Natural killer cell (primary cell): ENCODE measurements at regions not wholly inside any gene's neighbourhood (a gene's known extent, or its start where the extent isn't known, plus 50 kb on each side); places are given as distances from the start of the nearest gene placed in this dataset.

ENCODE experiments used
- ATAC-seq, 3 donors: fragments of 150-1000 bp in 2 of 3; fragments of 200-7000 bp in 1 of 3; cut with Tn5 transposase; 1 replicate in 1 of 3; 2 replicates in 2 of 3; pipeline ENCODE4 v1.10.0; 2021; ENCODE audit warnings: mild to moderate bottlenecking in 2 of 3, moderate library complexity in 2 of 3
- DNase-seq, 2 donors: peaks; one replicate each; pipeline versions ENCODE4 v3.0.0 to v3.0.0-alpha.2; 2013 to 2021; ENCODE audit warnings: mixed read lengths in 1 of 2
- H3K27ac ChIP-seq: one replicate; pipeline ENCODE4 v1.5.1; 2013; ENCODE audit warnings: mild to moderate bottlenecking, low read length
- H3K27me3 ChIP-seq: one replicate; pipeline ENCODE4 v1.6.1; 2013; ENCODE audit warnings: low read length; ENCODE audit not compliant: control insufficient read depth, insufficient read depth
- H3K36me3 ChIP-seq: one replicate; pipeline ENCODE4 v1.6.1; 2013; ENCODE audit warnings: low read length; ENCODE audit not compliant: control insufficient read depth, insufficient read depth
- H3K4me1 ChIP-seq: one replicate; pipeline ENCODE4 v1.6.1; 2013; ENCODE audit warnings: low read length; ENCODE audit not compliant: control insufficient read depth, insufficient read depth
- H3K4me3 ChIP-seq: one replicate; pipeline ENCODE4 v1.5.1; 2013; ENCODE audit warnings: low read length
- H3K9me3 ChIP-seq: one replicate; pipeline ENCODE4 v1.6.1; 2013; ENCODE audit warnings: low read length; ENCODE audit not compliant: control insufficient read depth, insufficient read depth
- H3K27ac Mint-ChIP-seq, 2 donors: one replicate each; pipeline ENCODE4 v1.8.0; 2022; ENCODE audit warnings: mild to moderate bottlenecking in 2 of 2, mixed read lengths in 2 of 2, moderate library complexity in 1 of 2
- H3K27me3 Mint-ChIP-seq, 2 donors: one replicate each; pipeline ENCODE4 v1.8.0; 2022; ENCODE audit warnings: low read depth in 2 of 2, mixed read lengths in 2 of 2
- H3K36me3 Mint-ChIP-seq: one replicate; pipeline ENCODE4 v1.8.0; 2022; ENCODE audit warnings: mixed read lengths
- H3K4me1 Mint-ChIP-seq, 2 donors: one replicate each; pipeline ENCODE4 v1.8.0; 2022; ENCODE audit warnings: mixed read lengths in 2 of 2
- H3K4me3 Mint-ChIP-seq: one replicate; pipeline ENCODE4 v1.8.0; 2022; ENCODE audit warnings: mild to moderate bottlenecking, moderate library complexity, mixed read lengths
- H3K9me3 Mint-ChIP-seq, 2 donors: one replicate each; pipeline ENCODE4 v1.8.0; 2022; ENCODE audit warnings: mixed read lengths in 2 of 2
- WGBS: methylation state at CpG from one replicate; pipeline ENCODE4 v1.1.7; 2013; ENCODE audit warnings: missing lambda C conversion rate; ENCODE audit not compliant: insufficient coverage; 5-methylcytosine and 5-hydroxymethylcytosine counted together
- intact Hi-C: fragments of 100-400 bp; cut with micrococcal nuclease; formaldehyde crosslinking; loops from one replicate; pipeline ENCODE4 v1.14.2; 2022
- TF ChIP-seq, protein P1 (sequence below): fragments of 200-600 bp; IDR thresholded peaks from one replicate; pipeline ENCODE4 v1.8.0; 2022; ENCODE audit warnings: antibody characterized with exemption

DNA sequence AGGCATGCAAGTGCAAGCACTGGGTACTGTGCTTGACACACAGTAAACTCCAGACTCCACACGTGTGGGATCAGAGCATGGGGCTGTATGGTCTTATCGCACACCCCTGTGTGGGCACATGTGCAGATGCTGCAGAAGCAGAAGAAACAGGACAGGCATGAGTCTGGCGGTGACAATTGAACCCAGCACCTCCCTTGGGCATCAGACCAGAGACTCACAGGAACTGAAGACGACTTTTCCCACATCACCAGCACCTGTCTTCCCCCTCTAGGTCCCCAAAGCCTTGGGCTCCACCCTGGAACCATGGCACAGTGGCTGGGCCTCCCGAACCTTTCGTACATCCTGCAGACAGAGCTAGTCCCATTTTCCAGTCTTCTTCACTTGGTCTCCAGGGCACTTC lies 126.4 kb upstream of the CDH5 start:
- intact Hi-C loops: no loop called here
- Mint-ChIP-seq H3K36me3 (no peaks in the 10 kb centered on the region), H3K27ac (no peak overlapping the region), H3K4me3 (no peak overlapping the region), H3K4me1 (no peaks in the 10 kb centered on the region), H3K27me3 (peaks cover 6 to 21% of the 10 kb centered on the region in 2 donors), H3K9me3 (peaks cover 0 to 3% of the 10 kb centered on the region in 2 donors)
- H3K4me3 ChIP-seq: no peak overlapping the region
- TF ChIP-seq, protein P1, sequence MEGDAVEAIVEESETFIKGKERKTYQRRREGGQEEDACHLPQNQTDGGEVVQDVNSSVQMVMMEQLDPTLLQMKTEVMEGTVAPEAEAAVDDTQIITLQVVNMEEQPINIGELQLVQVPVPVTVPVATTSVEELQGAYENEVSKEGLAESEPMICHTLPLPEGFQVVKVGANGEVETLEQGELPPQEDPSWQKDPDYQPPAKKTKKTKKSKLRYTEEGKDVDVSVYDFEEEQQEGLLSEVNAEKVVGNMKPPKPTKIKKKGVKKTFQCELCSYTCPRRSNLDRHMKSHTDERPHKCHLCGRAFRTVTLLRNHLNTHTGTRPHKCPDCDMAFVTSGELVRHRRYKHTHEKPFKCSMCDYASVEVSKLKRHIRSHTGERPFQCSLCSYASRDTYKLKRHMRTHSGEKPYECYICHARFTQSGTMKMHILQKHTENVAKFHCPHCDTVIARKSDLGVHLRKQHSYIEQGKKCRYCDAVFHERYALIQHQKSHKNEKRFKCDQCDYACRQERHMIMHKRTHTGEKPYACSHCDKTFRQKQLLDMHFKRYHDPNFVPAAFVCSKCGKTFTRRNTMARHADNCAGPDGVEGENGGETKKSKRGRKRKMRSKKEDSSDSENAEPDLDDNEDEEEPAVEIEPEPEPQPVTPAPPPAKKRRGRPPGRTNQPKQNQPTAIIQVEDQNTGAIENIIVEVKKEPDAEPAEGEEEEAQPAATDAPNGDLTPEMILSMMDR: no peak
- H3K4me1 ChIP-seq: no peaks in the 10 kb centered on the region
- no peaks in the 10 kb centered on the region for H3K36me3 ChIP-seq
- no peaks in the 10 kb centered on the region for H3K9me3 ChIP-seq
- 88% methylated on average over 6 of the region's 6 CpGs for WGBS
- DNase-seq: no peak
- no peak for ATAC-seq
- no peaks in the 10 kb centered on the region for H3K27me3 ChIP-seq
- no peak overlapping the region for H3K27ac ChIP-seq

DNA sequence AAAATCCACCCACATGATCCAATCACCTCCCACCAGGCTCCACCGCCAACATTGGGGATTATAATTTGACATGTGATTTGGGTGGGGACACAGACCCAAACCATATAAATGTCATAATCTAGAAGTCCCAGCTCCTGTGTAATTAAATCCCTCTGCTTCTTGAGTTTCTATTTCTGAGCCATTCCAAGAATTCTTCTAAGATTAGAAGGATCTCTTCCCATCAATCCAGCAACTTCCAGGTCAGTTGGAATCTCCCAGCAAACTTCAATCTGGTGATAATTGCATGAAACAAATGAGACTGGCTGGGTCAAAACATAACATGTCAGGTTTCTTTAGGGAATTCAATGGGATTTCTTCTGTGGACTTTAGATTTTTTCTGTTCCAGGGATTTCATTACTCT lies 127.8 kb upstream of the CDH5 start:
- TF ChIP-seq, protein P1: no peak

DNA sequence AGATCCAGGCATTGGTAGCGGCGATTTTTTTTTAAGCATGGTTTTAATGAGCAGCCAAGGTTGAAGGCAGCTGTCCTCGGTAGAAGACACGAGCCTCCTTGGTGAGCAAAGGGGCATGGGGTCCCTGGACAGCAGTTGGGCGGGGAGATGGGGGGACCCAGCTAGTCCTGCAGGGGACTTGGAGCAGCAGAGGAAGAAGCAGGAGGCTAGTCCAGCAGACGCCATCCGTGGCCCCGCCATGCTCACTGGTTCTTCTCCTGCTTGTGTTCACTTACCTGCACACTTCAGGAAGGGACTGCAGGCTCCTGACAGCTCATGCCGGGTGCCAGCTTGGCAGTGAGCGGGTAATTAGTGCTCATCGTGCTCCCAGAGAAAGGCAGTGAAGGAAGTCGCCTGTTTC lies 130.2 kb upstream of the CDH5 start:
- H3K4me3 ChIP-seq: no peak overlapping the region
- no peaks in the 10 kb centered on the region for H3K36me3 Mint-ChIP-seq

More for the DNA sequence above, 127.8 kb upstream of the CDH5 start:
- Mint-ChIP-seq H3K4me3 (no peak overlapping the region), H3K9me3 (peaks cover 0 to 3% of the 10 kb centered on the region in 2 donors), H3K36me3 (no peaks in the 10 kb centered on the region), H3K27ac (no peak overlapping the region), H3K27me3 (peaks cover 6 to 21% of the 10 kb centered on the region in 2 donors), H3K4me1 (no peaks in the 10 kb centered on the region)
- H3K27me3 ChIP-seq: no peaks in the 10 kb centered on the region
- no peak overlapping the region for H3K27ac ChIP-seq
- no peak for ATAC-seq
- no CpG with 5 or more reads among the region's 1 CpG for WGBS
- H3K36me3 ChIP-seq: no peaks in the 10 kb centered on the region
- H3K4me1 ChIP-seq: no peaks in the 10 kb centered on the region
- no peak overlapping the region for H3K4me3 ChIP-seq
- no peak for DNase-seq
- intact Hi-C loops: no loop called here
- no peaks in the 10 kb centered on the region for H3K9me3 ChIP-seq

More for the DNA sequence above, 130.2 kb upstream of the CDH5 start:
- Histone ChIP-seq H3K27me3 (no peaks in the 10 kb centered on the region), H3K27ac (no peak overlapping the region), H3K9me3 (no peaks in the 10 kb centered on the region), H3K4me1 (no peaks in the 10 kb centered on the region), H3K36me3 (no peaks in the 10 kb centered on the region)
- Mint-ChIP-seq H3K9me3 (peaks cover 0 to 3% of the 10 kb centered on the region in 2 donors), H3K27ac (no peak overlapping the region), H3K4me3 (no peak overlapping the region), H3K27me3 (peaks cover 3 to 21% of the 10 kb centered on the region in 2 donors), H3K4me1 (no peaks in the 10 kb centered on the region)
- no peak for ATAC-seq
- TF ChIP-seq, protein P1: no peak
- 91% methylated on average over 12 of the region's 12 CpGs for WGBS
- no peak for DNase-seq
- intact Hi-C loops: no loop called here
